Amniotic stem cell (primary cell): ENCODE measurements at regions not wholly inside any gene's neighbourhood (a gene's known extent, or its start where the extent isn't known, plus 50 kb on each side); places are given as distances from the start of the nearest gene placed in this dataset.
"Not testable (repeated sequence)": the region's sequence is repeated elsewhere in the genome, so short reads cannot be mapped to it uniquely, and the experiment has no call there.

Experiments
- DNase-seq: peaks from one replicate; lab custom pipeline; 2025; lab: John Stamatoyannopoulos, UW

- DNase-seq = no peak
Measured at GRCh38 chr6:97687916-97688315, 404.9 kb upstream of the MMS22L start.

- DNase-seq = no peak
Measured at GRCh38 chr6:97689078-97689754, 406.2 kb upstream of the MMS22L start.

GRCh38 chr6:97697456-97697855, 414.4 kb upstream of the MMS22L start:
- DNase-seq = no peak

GRCh38 chr6:97701801-97702200, 418.8 kb upstream of the MMS22L start:
- no peak for DNase-seq

- DNase-seq = no peak
Measured at GRCh38 chr6:97702248-97702647, 419.2 kb upstream of the MMS22L start.

GRCh38 chr6:97703661-97704060, 420.6 kb upstream of the MMS22L start:
- no peak for DNase-seq

DNA sequence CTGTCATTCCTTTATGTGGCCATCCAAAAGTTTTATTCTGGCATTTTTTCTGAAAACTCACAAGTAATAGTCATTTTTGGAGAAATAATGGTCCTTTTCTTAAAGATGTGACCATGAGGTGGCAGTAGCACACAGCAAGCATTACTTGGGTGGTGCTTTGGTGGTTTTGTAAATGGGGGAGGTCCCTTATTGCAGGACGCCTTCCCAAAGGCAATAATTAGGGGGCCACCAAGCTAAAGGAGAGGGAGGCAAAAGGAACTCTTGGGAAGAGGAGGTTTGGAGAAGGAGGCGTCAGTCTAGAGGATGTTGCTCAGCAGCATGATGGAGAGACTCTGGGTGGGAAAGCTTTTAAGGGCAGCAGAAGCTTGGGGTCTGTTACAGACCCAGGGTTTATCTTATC, 422.6 kb upstream of the MMS22L start:
- DNase-seq = no peak

DNA sequence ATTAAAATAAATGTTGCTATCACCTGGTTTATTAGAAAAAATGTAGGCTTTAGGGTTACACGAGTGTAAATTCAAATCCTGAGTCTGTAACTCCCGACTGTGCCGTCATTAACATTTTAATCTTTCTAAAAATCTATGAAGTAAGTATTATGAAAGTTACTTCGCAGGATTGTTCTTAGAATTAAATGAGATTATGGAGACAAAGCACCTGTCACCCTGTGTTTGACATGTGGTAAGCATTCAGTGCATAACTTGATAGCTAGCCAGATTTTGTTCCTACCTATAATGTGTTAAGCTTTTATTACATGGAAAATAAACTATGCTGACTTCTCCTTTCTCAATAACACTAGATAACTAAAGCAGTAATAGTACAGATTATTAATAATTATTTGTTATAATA, 429.7 kb upstream of the MMS22L start:
- no peak for DNase-seq

DNA sequence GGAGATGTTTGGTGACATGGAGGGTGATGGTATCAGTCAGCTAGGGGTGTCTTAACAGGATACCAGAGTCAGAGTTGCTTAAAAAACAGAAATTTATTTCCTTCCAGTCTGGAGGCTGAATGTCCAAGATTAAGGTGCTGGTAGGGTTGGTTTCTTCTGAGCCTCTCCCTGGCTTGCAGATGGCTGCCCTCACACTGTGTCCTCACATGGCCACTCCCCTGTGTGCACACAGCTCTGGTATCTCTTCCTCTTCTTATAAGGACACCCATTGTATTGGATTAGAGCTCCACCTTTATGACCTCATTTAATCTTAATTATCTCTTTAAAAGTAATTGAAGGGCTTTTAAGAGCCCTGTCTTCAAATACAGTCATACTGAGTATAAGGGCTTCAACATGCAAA, 431.8 kb upstream of the MMS22L start:
- DNase-seq = no peak

- no peak for DNase-seq
Measured at GRCh38 chr6:97717086-97717485, 434.1 kb upstream of the MMS22L start.

DNA sequence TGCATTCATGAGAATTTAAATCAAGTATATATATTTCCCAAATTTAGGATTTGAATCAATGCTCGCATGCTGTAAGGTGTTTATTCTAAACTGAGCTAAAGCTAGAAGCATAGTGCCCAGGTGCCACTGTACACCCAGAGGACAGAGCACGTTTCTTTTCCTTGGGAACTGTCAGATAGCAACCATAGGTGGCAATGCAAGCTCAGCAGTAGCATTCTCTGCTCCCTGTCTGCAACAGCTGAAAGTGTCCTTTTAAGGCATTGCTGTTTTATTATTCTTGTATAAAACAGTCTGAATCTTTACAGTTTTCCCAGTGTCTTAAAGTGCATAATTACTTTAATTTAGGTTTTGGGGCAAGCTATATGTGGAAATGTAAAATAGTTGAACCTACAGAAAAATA, 443.4 kb upstream of the MMS22L start:
- DNase-seq = no peak

DNA sequence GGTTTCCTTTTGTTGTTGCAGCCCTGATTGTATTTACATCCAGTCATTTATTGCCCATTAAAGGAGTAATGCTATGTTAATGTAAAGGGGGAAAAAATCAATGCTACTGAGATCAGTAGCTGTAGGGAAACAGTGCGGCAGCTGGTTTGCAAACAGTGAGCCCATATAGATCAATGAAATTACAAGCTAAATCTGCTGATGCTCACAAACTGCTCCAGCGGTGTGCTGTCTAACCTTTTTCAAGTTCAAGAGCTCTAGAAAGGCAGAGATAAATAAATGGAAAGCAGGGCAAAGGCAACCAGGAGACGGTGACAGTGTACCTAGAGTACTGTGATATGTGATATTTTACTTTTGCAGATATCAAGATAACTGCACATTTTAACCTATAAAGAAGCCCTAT, 449.0 kb upstream of the MMS22L start:
- no peak for DNase-seq

DNA sequence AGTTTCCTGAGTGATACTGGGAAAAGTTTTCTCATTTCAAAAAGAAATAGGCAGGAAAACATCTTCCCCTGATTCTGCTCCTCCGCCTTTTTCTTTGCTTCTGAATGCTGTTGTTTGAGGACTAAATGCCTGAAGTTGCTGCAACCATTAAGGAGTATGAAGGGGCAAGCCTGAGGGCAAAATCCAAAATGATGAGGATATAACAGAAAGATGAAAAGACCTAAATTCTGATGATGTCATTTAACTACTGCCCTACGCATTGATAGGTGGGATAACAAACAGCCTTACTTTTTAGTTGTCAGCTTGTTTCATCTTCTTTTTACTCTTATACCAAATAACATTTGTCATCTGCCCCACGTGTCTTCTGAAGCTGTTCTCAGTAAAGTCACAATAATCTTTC, 474.6 kb upstream of the MMS22L start:
- DNase-seq = no peak

DNA sequence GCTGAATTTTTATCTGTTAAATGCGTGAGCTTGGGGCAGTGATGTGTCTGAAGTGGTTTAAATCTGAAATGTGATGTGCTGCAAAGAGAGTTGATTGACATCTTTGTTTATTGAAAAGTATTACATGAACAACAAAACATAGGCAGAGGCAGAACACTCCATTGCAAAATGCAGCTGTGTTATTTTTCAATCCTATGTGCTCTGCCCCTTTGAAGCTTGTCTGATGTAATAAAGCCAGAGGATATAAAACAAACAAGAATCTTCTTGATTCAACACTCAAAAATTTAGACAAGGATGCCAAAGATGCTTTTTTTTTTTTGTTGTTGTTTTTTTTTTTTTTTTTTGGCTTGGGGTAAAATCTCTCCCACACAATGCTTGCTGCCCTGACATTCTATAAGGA, 482.4 kb upstream of the MMS22L start:
- no peak for DNase-seq

- DNase-seq = no peak
Measured at GRCh38 chr6:97771372-97771771, 488.4 kb upstream of the MMS22L start.

DNA sequence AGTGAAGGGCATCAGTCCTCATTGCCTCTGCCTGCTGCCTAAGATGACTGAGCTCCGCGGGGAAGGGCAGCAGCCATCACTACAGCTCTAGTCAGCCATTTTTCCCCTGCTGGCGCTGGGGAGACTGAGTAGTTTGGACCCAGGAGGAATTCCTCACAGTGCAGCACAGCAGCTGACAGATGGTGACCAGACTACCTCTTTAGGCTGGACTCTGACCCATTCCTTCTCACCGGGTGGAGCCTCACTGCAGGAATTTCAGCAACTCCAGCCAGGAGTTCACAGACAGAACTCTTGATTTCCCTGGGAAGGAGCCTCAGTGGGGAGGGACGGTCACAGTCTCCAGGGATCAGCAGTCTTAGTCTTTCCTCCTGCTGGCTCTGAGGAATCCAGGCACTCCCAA, 492.0 kb upstream of the MMS22L start:
- DNase-seq = no peak

DNA sequence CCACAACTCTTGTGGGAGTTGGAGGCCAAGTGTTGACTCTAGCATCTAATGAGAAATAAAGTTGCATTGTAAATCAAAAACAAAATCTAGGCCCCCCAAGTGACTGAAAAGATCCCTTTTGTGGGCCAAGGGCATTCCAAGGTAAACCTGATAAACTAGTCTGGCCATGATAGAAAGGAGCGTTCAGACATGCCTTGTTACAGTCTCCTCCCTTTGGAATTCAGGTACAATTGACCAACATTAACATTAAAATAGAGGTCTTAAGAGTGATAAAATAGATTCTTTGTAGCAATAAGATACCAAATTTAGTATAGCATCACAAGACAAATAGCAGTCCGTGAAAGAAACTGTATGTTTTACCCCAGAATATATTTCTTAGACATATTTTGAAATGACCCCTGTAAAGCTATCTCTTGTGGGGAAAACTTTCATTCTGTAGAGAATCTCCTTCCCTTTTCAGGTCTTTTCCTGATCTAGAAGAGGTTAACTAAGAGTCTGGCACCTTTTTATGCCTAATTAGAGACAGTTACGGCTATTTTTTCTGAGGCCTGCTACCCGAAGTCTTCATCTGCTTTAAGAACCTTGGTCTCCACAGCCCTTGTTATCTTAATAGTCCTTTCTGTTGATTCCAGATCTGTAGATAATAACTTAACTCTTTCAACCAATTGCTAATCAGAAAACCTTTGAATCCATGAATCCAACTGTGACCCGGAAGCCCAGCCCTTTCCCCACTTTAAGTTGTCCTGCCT, 495.4 kb upstream of the MMS22L start:
- DNase-seq = no peak

DNA sequence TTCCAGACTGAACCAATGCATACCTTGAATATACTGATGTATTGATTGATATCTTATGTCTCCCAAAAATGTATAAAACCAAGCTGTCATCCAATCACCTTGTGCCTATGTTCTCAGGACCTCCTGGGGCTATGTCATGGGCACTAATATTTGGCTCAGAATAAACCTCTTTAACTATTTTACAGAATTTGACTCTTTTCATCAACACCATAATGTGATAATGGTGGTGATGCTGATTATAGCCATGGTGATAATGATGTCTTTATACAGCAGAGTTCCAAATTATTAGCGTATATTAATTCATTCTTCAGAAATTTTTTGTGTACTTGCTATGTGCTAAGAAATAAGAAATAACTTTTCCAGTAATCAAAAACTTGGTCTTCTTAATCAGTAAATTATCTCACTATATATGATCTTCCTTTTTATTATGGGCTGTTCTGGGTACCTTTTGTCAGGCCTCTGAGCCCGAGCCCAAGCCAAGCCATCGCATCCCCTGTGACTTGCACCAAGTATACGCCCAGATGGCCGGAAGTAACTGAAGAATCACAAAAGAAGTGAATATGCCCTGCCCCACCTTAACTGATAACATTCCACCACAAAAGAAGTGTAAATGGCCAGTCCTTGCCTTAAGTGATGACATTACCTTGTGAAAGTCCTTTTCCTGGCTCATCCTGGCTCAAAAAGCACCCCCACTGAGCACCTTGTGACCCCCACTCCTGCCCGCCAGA, 496.2 kb upstream of the MMS22L start:
- DNase-seq = not testable (repeated sequence)

GRCh38 chr6:97790926-97791590, 508.0 kb upstream of the MMS22L start:
- DNase-seq = no peak

- DNase-seq = no peak
Measured at GRCh38 chr6:97805596-97805995, 522.6 kb upstream of the MMS22L start.

DNA sequence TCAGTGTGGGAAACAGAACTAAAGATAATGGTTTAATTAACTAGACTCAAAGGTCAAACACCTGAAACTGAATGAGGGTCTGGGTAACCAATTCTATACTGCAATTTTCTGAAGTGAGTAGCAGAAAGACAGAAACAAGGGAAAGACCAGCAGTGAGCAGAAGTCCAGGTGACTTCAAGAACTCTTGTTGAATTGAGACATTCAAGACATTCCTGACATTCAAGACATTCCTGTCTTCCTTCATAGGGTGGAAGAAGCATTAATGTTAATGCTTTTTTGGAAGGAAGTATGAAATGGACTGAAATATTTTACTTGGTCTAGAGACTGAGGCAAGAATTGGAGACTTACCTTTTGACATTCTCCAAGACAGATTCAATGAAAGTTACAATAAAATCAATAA, 529.9 kb upstream of the MMS22L start:
- no peak for DNase-seq

- no peak for DNase-seq
Measured at GRCh38 chr6:97813889-97814567, 531.0 kb upstream of the MMS22L start.
